ENCODE measurements at regions not wholly inside any gene's neighbourhood (a gene's known extent, or its start where the extent isn't known, plus 50 kb on each side); places are given as distances from the start of the nearest gene placed in this dataset.
A peak's percentile ranks its signal among the peaks of the same experiment; 100 is the strongest.

DNA sequence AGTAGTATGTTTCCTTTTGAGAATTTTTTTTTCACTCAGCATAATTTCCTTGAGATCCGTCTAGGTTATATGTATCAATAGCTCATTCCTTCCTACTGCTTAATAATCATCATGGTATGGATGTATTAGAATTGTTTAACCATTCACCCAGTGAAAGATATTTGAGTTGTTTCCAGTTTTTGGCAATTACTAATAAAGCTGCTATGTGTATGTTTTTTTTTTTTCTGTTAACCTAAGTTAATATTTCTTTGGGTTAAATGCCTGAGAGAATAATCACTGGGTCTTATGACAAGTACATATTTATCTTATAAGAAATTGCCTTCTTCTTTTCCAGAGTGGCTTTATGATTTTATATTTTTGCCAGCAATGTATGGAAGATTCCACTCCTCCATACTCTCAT, 96.4 kb upstream of the ST6GAL2 start:
- DNase-seq: no peak

GRCh38 chr2:106983305-106983704, 97.3 kb upstream of the ST6GAL2 start:
- DNase-seq: no peak

DNA sequence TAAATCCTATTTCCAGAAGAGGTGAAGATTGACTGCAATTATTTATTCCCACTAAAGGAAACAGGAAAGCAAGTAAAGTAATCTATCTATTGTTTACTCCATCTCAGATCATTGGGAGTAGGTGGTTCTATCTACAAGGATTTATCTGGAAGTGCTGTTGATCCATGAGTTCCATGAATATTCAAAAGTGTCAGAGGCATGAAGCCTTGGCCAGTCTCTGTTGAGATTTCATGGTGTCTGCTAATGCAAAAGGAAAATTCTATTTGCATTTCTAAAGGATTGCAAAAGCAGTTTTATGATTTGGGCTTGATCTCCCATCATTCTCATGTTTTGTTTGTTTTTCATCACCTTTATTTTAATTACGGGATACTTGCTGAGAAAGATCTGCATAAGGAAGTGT, 102.4 kb upstream of the ST6GAL2 start:
- no peak for DNase-seq

- peak; percentile 23 for DNase-seq
Measured at GRCh38 chr2:106990297-106990696, 104.3 kb upstream of the ST6GAL2 start.

- DNase-seq: no peak
Measured at GRCh38 chr2:106991866-106992265, 105.9 kb upstream of the ST6GAL2 start.

- no peak for DNase-seq
Measured at GRCh38 chr2:106995556-106995955, 109.6 kb upstream of the ST6GAL2 start.

- no peak for DNase-seq
Measured at GRCh38 chr2:106996171-106996769, 110.3 kb upstream of the ST6GAL2 start.

DNA sequence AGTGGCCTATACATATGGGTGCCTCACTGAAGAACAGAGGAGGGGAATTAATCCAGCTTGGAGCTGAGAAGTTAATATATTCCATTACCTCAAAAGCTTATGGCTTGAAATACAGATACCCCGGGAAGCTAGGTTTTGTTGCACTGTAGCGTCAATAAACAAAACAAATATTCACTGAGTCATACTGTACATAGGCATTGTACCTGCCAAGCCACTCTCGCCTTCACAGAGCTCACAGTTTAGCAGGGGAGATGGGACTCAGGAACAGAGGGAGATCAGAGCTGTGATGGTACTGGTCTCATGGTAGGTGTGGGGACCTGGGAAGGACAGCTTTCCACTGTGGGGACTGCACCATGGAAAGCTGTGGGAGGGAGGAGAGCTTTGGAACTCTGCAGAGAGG, 111.2 kb upstream of the ST6GAL2 start:
- DNase-seq: no peak

DNA sequence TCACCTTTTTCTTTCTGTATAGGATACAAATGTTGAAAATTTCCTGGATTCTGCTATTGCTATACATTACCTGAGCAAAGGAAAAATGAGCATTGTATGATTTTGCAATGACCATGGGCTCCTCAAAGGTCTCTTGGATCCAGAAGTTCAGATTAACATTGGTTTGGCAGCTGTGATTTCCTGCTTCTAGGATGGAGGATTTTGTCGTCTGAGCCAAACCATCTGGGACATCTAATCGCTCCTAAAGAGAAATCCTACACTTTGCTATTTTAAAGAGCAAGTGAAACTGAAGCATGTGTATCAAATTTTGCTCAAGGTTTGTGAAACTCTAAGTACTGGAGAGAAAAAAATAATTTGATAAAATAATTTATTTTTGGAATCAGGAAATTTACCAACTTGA, 115.1 kb upstream of the ST6GAL2 start:
- no peak for DNase-seq

DNA sequence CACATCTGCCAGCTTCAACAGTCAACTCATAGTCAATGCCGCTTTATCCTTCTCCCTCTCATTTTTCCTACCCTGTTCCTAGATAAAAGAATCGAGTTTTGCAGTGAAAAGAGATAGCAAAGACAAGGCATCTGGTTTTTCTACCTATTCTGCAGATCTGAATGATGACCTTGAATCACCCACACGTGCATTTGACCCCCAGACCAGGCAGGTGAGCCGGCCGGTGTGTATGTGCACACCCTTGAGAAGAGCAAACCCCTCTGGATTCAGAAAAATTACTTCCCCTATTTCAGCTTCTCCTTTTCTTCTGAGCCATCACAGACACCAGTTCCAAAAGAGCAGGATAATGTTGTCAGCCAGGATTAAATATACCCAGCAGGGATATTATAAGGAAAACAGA, 115.6 kb upstream of the ST6GAL2 start:
- DNase-seq: no peak

- no peak for DNase-seq
Measured at GRCh38 chr2:107001964-107002696, 116.2 kb upstream of the ST6GAL2 start.

- DNase-seq: no peak
Measured at GRCh38 chr2:107002735-107003134, 116.8 kb upstream of the ST6GAL2 start.

DNA sequence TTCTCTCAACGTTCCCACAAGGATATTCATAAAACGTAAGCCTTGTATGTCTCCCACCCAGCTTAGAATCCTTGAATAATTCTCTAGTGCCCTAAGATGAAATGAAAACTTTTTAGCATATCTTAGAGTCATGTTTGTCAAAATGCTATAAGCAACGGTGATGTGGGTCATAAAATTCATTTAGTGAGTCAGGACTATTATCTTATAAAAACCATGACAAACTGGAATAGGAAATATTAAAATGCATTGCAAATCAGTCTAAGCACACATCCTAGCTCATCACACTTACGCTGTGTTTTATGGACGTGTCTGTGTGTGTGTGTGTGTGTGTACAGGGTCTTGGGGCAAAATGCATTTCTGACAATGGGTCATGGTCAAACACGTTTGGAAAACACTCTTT, 119.9 kb upstream of the ST6GAL2 start:
- DNase-seq: no peak

DNA sequence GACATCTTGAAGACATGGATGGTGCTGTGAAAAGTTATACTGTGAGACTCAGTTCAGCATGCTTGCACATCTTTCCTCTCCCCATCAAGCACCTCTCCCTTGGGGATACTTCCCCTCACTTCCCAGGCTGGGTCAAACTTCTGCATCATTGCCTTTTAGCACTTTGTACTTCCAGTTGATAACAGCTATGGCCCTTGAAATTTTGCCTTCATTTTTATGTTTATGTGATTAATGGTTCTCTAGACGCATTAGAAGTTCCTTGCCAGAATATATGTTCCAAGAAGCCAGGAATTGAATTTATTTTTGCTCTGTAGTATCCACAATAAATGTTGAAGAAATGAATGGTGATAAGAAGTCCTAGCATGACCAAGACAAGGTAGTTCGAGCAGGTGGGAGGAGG, 120.9 kb upstream of the ST6GAL2 start:
- DNase-seq: no peak

DNA sequence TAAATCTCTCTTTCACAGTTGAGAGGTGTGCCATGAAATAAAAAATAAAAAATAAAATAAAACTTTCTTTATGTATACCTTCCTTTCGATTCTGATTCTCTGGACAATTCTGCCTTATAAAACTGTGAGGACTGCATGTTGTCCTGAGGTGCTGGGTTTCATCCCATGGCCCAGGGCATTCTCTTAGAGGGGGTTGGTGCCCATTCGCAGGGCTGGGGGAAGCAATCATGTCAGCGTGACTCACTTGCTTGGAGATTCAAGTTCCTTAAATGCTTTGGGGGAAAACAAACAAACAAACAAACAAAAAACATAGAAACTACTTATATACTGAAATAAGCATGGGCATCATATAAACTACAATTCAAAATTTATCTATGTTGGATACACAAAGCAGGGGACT, 122.0 kb upstream of the ST6GAL2 start:
- no peak for DNase-seq

DNA sequence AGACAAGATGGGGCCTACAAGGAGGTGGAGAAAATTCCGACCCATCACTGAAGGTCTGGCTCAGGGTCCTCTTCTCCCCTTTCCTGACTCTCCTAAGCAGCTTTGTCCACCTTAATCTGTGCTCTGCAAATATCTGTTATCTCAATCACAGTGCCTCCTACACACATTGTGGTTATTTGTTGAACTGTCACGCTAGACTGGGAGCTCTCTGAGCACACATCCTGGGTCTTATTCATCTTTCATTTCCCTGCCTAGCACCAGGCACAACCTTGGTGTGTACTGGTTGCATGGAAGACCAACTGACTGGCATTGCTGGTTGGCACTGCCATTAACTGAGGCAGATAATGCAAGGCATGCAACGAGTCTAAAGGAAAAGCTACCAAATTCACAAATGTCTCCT, 122.9 kb upstream of the ST6GAL2 start:
- DNase-seq: no peak

GRCh38 chr2:107009275-107009674, 123.3 kb upstream of the ST6GAL2 start:
- no peak for DNase-seq

DNA sequence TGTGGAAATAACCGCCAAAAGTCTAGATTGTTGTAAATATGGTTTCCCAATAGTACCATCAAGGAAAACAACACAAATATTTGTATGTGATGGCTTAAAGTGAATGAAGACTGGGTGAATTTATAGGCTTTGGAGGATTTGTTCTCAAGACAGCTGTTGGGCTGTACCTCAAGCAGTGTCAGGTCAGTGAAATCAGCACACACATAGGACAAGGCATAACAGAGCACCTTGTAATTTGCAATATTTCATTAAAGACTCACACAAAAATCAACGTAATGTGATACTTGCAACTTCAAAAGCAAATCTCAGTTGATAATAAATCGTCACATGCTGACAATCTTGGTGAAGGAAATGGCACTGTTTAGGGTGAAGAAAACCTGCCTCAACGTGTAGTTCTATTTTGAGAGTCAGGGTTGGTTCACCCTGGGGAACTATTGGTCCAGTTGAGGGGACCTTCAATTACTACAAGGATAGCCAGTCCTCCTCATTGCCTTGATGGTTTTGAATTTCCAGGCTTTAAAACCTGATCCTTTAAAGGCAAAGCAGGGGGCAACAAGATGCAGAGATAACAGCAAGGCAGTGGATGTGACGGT, 126.8 kb upstream of the ST6GAL2 start:
- no peak for DNase-seq

GRCh38 chr2:107013884-107014283, 127.9 kb upstream of the ST6GAL2 start:
- no peak for DNase-seq

GRCh38 chr2:107018366-107018765, 132.4 kb upstream of the ST6GAL2 start:
- no peak for DNase-seq

DNA sequence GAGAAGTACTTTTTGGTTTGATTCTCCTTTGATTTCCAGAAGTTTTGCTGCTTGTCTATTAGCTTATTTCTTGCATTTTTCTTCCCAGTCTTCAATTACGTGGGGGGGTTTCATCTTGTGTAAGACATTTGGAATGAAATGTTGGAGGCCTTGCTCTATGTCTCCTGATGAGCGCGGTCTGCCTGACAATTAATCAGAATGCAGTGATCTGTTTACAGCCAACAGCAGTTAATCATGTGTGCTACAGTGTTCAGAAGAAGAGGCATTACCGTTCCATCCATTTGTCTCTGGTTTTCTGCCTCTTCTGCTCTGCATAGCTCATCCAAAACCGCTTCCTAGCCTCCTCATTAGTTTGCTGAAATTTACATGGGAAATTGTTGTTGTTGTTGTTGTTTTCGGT, 134.4 kb upstream of the ST6GAL2 start:
- no peak for DNase-seq

- DNase-seq: no peak
Measured at GRCh38 chr2:107024269-107024668, 138.3 kb upstream of the ST6GAL2 start.

DNA sequence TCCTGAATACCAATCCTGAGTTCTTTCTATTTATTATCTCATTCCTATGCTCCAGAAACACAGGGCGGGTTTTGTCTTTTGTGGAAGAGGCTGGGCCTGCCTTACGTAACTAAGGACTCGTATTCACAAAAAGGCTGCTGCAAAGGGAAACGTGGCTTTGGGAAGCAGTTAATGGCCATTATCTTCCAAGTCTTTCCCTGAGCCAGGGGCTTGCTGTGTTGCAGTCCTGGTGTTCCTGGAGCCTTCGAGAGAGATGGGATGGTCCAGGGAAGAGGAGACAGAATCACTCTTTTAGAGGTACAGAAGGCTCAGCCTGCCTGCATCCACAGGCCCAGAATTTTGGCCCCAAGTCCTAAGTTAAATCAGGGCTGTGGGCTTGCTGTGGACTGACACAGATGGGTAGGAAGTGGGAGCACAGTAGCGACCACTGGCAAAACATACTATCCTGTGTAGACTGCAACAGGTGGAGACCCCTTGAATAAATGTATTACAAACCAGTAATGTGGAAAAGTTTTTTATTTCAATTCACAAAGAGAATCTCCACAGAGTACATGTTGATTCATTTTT, 139.4 kb upstream of the ST6GAL2 start:
- no peak for DNase-seq

DNA sequence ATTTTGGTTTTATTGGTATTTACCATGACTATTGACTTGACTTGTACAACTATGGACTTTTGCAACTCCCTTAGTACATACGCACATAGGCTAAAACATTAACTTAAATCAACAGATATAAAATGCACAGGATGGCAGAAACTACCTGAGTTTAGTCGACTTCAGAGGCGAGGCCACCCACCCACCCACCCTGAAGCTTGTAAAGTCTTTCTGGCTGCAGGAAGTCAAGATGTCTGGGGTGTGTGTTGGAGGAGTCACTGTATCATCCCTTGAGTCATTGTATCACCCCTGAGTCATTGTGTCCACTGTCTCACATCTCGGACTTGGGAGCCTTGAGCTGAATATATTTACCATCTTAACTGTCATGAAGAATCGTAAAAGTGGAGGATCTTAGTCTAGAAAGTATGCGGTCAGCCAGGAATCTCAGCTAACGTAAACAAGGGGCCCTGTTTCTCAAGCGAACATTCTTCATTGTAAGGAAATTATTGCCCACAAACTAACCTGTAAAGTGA, 140.0 kb upstream of the ST6GAL2 start:
- no peak for DNase-seq
